GM19395 (cell line): ENCODE measurements at regions not wholly inside any gene's neighbourhood (a gene's known extent, or its start where the extent isn't known, plus 50 kb on each side); places are given as distances from the start of the nearest gene placed in this dataset.
"Not testable (repeated sequence)": the region's sequence is repeated elsewhere in the genome, so short reads cannot be mapped to it uniquely, and the experiment has no call there.

ENCODE experiments used
- ATAC-seq: cut with Tn5 transposase; IDR thresholded peaks from one replicate; pipeline ENCODE4 v1.9.1; 2021; ENCODE audit warnings: mild to moderate bottlenecking, moderate library complexity; ENCODE audit not compliant: unreplicated experiment

- no peak for ATAC-seq
These were observed 338.5 kb upstream of the SPRY2 start for GRCh38 chr13:80679423-80679822.

DNA sequence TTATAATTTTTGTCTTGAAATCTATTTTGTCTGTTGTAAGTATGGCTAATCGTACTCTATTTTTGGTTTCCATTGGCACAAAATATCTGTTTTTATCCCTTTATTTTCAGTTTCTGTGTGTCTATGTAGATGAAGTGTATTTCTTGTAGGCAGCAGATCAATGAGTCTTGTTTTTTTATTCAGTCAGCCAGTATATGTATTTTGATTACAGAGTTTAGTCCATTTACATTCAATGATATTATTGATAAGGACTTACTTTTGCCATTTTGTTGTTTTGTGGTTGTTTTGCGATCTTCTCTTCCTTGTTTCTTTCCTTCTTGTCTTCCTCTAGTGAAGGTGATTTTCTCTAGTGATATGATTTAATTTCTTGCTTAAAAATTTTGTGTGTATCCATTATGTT is 336.3 kb upstream of the SPRY2 start:
- no peak for ATAC-seq

- not testable (repeated sequence) for ATAC-seq
These were observed 334.5 kb upstream of the SPRY2 start for GRCh38 chr13:80675442-80675841.

DNA sequence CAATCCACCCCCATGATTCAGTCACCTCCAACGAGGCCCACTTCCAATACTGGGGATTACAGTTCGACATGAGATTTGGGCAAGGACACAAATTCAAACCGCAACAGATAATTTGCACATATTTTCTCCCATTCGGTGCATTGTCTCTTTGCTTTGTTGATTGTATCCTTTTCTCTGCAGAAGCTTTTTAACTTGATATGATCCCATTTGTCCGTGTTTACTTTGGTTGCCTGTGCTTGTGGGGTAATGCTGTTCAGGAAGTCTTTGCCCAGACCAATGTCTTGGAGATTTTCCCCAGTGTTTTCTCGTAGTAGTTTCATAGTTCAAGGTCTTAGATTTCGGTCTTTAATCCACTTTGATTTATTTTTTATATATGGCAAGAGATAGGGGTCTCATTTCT is 330.8 kb upstream of the SPRY2 start:
- ATAC-seq = no peak

DNA sequence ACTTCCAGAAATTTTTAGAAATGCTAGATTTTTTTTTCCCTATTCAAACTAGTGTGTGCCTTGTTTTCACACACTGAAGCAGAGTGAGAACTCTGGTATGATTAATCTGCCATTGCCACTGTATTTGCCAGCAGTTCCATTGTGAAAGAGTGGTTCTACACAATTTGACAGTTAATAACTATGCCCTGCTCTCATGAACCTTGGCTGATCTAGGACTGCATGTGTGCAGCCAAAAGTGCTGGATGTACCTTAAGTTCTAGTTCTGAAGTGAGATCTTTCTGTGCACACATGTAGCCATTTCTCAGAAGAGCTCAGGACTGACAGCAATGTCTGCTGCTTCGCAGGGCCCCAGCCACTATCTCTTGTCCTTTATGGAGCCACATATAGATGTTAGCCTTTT is 328.2 kb upstream of the SPRY2 start:
- no peak for ATAC-seq

DNA sequence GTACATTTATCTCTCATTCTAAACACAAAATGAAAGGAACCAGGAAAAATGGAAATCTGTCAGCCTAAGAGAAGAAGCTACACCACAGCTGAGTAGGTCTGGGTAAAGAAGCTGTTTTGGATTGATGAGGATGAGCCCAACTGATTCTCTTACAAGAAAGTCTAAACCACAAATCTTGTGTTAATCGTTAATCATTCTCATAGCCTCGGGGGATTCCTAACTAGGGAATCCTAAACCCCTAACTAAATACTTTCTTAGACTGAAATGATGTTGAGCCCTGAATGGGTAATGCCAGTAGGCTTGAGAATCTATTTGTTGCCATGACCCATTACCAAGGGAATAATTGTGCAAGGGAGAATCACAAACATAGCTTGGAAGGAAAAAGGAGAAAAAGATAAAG is 327.5 kb upstream of the SPRY2 start:
- no peak for ATAC-seq

GRCh38 chr13:80666782-80667552 is 326.0 kb upstream of the SPRY2 start:
- no peak for ATAC-seq

GRCh38 chr13:80665792-80666333 is 324.9 kb upstream of the SPRY2 start:
- no peak for ATAC-seq

GRCh38 chr13:80664950-80665349 is 324.0 kb upstream of the SPRY2 start:
- ATAC-seq = no peak

DNA sequence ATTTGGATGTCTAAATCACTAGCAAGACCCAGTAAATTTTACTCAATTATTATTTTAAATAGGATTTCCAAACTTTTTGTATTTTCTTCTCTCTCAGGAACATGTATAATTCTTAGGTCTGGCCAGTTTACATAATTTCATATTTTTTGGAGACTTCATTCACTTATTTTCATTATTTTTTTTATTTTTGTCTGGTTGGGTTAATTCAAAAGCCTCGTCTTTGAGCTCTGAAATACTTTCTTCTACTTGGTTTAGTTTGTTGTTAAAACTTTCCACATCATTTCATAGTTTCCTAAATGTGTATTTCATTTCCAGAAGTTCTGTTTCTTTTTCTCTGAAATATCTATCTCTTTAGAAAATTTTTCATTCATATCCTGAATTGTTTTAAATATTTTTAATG is 322.9 kb upstream of the SPRY2 start:
- ATAC-seq = no peak

DNA sequence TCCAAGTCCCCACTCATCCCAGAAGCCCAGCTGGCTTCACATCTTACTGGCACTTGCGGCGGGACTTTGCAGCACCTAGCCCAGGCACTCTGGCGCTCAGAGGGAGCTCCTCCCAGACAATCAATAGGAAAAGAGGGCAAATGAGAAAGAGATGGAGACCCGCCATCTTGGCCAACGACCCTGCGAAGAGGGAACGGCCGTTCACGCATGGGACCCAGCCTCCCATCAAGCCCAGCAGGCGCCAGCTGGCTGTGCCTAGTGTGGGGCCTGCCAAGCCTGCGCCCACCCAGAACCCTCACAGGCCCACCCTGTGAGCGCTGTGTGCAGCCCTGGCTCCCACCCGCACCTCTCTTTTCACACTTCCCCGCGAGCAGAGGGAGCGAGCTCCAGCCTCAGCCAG is 317.8 kb upstream of the SPRY2 start:
- no peak for ATAC-seq

DNA sequence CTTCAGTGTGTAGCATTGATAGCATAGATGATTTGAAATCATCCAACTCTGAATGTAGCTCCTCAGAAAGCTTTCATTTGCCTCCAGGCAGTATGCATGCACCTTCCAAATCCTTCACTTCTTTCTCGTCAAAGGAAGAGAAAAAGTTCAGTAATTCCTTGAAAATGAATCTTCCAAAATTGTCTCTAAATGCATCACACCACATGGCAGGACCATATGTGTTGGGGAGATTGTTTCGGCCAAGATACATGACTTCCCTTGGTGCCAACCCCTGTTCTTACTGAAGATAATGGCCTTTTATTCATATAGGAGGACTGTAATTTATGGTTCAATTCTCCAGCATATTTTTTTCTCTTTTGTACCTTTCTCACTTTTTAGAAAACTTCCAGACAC is 315.6 kb upstream of the SPRY2 start:
- ATAC-seq = no peak

GRCh38 chr13:80655778-80656511 is 315.0 kb upstream of the SPRY2 start:
- ATAC-seq = no peak

GRCh38 chr13:80654638-80655249 is 313.8 kb upstream of the SPRY2 start:
- no peak for ATAC-seq

DNA sequence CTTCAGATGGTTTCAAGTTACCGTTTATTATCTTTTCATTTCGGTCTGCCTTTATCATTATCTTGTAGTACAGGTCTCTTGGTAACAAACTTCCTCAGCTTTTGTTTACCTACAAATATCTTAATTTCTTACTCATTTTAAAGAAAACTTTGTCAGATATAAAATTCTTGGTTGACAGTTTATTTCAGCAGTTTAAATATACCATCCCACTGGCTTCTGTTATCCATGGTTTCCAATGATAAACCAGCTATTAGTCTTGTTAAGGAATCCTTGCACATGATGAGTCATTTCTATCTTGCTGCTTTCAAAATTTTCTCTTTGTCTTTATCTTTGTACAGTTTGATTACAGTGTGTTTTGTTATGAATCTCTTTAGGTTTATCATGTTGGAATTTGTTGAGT is 308.3 kb upstream of the SPRY2 start:
- no peak for ATAC-seq

DNA sequence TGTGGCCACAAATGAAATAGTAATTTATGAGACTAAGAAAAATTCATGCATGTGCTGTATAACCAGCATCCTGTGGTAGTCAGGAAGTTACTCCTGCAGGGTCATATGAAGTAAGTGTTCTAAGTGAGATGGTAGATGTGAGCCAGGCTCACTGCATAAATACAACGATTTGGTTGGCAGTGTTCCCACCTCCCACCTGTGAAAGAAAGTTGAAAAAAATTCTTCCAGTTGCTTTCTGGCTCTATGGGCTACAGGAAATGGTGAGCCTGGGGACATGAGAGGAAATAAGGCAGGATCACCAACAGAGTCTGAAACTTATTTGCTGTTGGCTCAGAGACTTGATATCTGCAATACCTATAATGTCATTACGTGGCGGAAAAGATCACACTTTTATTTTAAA is 301.7 kb upstream of the SPRY2 start:
- no peak for ATAC-seq

GRCh38 chr13:80633251-80633650 is 292.3 kb upstream of the SPRY2 start:
- no peak for ATAC-seq

DNA sequence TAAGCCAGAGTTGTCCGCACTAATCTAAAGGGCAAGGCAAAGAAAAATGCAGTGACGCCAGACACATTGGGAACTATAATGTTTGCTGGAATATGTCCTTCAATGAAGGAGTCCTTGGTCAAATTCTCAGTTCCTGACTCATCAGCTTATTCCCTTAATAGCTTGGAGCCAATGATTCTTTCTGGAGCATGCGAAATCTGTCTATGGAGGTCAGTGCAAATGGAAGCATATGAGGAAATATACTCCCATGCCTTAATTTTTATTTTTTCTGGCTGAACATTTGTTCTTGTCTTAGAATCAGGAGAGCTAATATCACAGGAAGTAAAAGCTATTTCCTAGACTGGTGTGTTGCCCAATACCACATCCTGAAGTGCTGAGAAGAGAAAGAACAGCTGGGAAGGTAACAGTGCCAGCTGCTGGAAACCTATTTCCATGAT is 289.8 kb upstream of the SPRY2 start:
- no peak for ATAC-seq

DNA sequence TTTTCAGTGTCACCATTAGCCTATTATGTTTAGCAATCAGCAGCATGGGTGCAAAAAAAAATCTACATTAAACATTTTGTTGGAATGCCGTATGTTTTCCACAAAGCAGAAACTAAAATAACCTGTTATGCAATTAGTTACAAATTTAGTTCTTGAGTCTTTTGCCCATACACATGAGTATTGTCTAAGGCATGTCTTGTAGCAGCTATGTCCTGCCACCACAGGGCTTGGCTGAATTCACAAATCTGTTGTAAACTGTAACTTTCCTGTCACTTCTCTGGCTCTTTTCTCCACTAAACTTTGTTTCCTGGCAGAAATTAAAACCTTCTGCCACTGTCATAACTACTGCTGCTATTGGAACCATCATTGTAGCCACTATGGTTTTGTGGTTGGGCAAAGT is 277.9 kb upstream of the SPRY2 start:
- ATAC-seq = no peak

- ATAC-seq = no peak
These were observed 271.9 kb upstream of the SPRY2 start for GRCh38 chr13:80612804-80613203.

DNA sequence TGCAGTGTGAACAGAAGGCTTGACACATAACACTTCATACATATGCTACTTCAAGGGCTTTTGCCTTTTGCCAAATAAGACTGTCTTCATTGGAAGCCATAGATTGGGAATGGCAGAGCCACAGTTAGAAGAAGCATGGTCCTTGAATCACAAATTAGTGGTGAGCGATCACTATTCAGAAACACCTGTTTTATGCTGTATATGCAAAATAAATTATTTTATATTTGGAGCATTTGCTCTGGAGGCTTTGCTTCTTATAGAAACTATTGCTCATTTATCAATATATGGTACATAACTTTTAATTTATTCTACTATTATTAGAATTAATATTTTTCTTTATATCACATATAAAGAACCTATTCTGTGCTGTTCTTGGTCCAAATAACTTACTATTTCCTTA is 270.4 kb upstream of the SPRY2 start:
- ATAC-seq = no peak

DNA sequence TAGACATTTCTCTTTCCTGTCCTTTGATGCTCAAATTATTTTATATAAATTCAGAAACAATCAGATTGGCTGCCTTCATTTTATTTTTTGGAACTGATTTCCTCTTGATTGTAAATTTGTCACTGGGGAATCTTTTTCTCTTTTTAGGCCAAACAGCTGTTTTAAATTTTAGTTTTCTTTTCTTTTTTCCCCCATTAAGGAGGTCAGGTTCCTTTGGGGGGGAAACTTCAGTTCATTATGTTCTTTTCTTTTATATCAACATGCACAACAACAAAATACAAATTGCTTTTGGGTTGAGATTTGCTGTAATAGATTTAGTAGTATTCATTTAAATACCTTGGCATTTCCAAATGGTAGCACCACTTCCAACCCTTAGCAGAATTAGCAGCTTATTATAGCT is 264.8 kb upstream of the SPRY2 start:
- no peak for ATAC-seq
